PFSK-1 (cell line): ENCODE measurements at regions not wholly inside any gene's neighbourhood (a gene's known extent, or its start where the extent isn't known, plus 50 kb on each side); places are given as distances from the start of the nearest gene placed in this dataset.

Experiments
- FOXP2 ChIP-seq: optimal IDR thresholded peaks from 2 replicates; pipeline ENCODE3; 2011; ENCODE audit warnings: borderline replicate concordance, control low read depth, inconsistent platforms; ENCODE audit not compliant: insufficient read depth; ENCODE audit errors: extremely low read length, extremely low read depth
- POLR2AphosphoS5 ChIP-seq: IDR thresholded peaks from 2 replicates; pipeline ENCODE4 v1.6.1; 2012; ENCODE audit warnings: low read depth, mild to moderate bottlenecking, control low read depth, low read length, moderate library complexity
- SIN3A ChIP-seq: IDR thresholded peaks from 2 replicates; pipeline ENCODE4 v1.6.1; 2012; ENCODE audit warnings: mild to moderate bottlenecking, low read length, moderate library complexity, borderline replicate concordance; ENCODE audit not compliant: insufficient read depth
- TAF1 ChIP-seq: IDR thresholded peaks from 2 replicates; pipeline ENCODE4 v1.6.1; 2012; ENCODE audit warnings: low read length, control low read depth, borderline replicate concordance; ENCODE audit not compliant: insufficient read depth

GRCh38 chr3:88231632-88232031 lies 81.9 kb downstream of the C3orf38 start:
- TF ChIP-seq SIN3A (no peak), TAF1 (no peak), POLR2AphosphoS5 (no peak), FOXP2 (no peak)
